H1 (cell line): ENCODE measurements at regions not wholly inside any gene's neighbourhood (a gene's known extent, or its start where the extent isn't known, plus 50 kb on each side); places are given as distances from the start of the nearest gene placed in this dataset.

Experiments
- CTCF ChIA-PET: fragments of 300-600 bp; sonication (Branson Sonifier 250); formaldehyde crosslinking; loops from one replicate; lab custom pipeline; 2021; ENCODE audit not compliant: partially characterized antibody; lab: Charles Lee
- POLR2A ChIA-PET: fragments of 300-600 bp; sonication (Branson Sonifier 250); formaldehyde crosslinking; loops from one replicate; lab custom pipeline; 2021; ENCODE audit warnings: inconsistent platforms; ENCODE audit not compliant: partially characterized antibody; lab: Charles Lee
- DNase-seq, 2 experiments: peaks; one replicate each; pipeline versions ENCODE4 v3.0.0 to v3.0.0-alpha.2; 2010 to 2022; ENCODE audit warnings: low spot score in 2 of 2, low read depth in 1 of 2, mixed read lengths in 1 of 2
- FAIRE-seq: peaks from 2 replicates; lab custom pipeline; 2011; peaks lifted over from hg19 to GRCh38; lab: Jason Lieb, UNC
- H2AFZ ChIP-seq: 2 replicates; pipeline ENCODE4 v1.8.1; 2012; ENCODE audit warnings: low read length, inconsistent platforms
- H2AK5ac ChIP-seq: 2 replicates; pipeline ENCODE4 v1.6.1; 2013; ENCODE audit warnings: low read depth, low read length
- H2BK120ac ChIP-seq: replicated peaks from 2 replicates; pipeline ENCODE3; 2013; ENCODE audit warnings: low read depth, low read length, inconsistent platforms
- H2BK12ac ChIP-seq: 2 replicates; pipeline ENCODE4 v1.6.1; 2013; ENCODE audit warnings: low read depth, low read length
- H2BK15ac ChIP-seq: 2 replicates; pipeline ENCODE4 v1.6.1; 2013; ENCODE audit warnings: low read length
- H2BK20ac ChIP-seq: 2 replicates; pipeline ENCODE4 v1.6.1; 2013; ENCODE audit warnings: low read length
- H2BK5ac ChIP-seq: 2 replicates; pipeline ENCODE4 v1.6.1; 2013; ENCODE audit warnings: low read depth, low read length
- H3K14ac ChIP-seq: 2 replicates; pipeline ENCODE4 v1.6.1; 2013; ENCODE audit warnings: inconsistent platforms; ENCODE audit not compliant: insufficient read length
- H3K18ac ChIP-seq: 2 replicates; pipeline ENCODE4 v1.6.1; 2013; ENCODE audit warnings: low read length; ENCODE audit errors: extremely low read depth
- H3K23ac ChIP-seq: 2 replicates; pipeline ENCODE4 v1.6.1; 2013; ENCODE audit warnings: inconsistent platforms; ENCODE audit not compliant: insufficient read length
- H3K23me2 ChIP-seq: 2 replicates; pipeline ENCODE4 v1.6.1; 2013; ENCODE audit warnings: low read depth, low read length
- H3K27ac ChIP-seq: 2 replicates; pipeline ENCODE4 v1.6.1; 2011; ENCODE audit warnings: low read depth, low read length, inconsistent platforms
- H3K27me3 ChIP-seq, 4 experiments: replicated peaks in 1 of 4; 1 replicate in 1 of 4; 2 replicates in 3 of 4; pipeline versions ENCODE4 v1.6.1 to v1.8.1; 2011 to 2013; ENCODE audit warnings: low read length in 3 of 4, mild to moderate bottlenecking in 3 of 4, inconsistent platforms in 2 of 4, mixed read lengths in 2 of 4, moderate library complexity in 1 of 4; ENCODE audit not compliant: control insufficient read depth in 3 of 4, insufficient read depth in 3 of 4; ENCODE audit errors: extremely low read depth in 1 of 4
- H3K36me3 ChIP-seq, 4 experiments: 2 replicates each; pipeline versions ENCODE4 v1.6.1 to v1.8.1; 2011 to 2013; ENCODE audit warnings: mild to moderate bottlenecking in 4 of 4, low read length in 3 of 4, moderate library complexity in 2 of 4, control low read depth in 1 of 4, inconsistent platforms in 1 of 4; ENCODE audit not compliant: insufficient read depth in 4 of 4, control insufficient read depth in 2 of 4
- H3K4ac ChIP-seq: replicated peaks from 2 replicates; pipeline ENCODE3; 2013; ENCODE audit warnings: low read length, low read depth, mixed read lengths, inconsistent platforms; ENCODE audit not compliant: insufficient read length
- H3K4me1 ChIP-seq, 4 experiments: replicated peaks in 1 of 4; 1 replicate in 1 of 4; 2 replicates in 3 of 4; pipeline versions ENCODE4 v1.6.1 to v1.8.1; 2011 to 2013; ENCODE audit warnings: low read length in 3 of 4, inconsistent platforms in 2 of 4, mixed read lengths in 1 of 4; ENCODE audit not compliant: insufficient read depth in 4 of 4, control insufficient read depth in 3 of 4
- H3K4me2 ChIP-seq, 2 experiments: 2 replicates each; pipeline versions ENCODE4 v1.6.1 to v1.8.1; 2011 to 2013; ENCODE audit warnings: low read depth in 2 of 2, low read length in 2 of 2, control low read depth in 1 of 2, inconsistent platforms in 1 of 2, mild to moderate bottlenecking in 1 of 2; ENCODE audit not compliant: insufficient read depth in 1 of 2
- H3K4me3 ChIP-seq, 4 experiments: fragments of 200-600, 300-600 bp in 1 of 4; sonication (generic), shearing (Covaris generic), sonication (Bioruptor Twin) in 1 of 4; 2 replicates each; pipeline versions ENCODE4 v1.5.1 to v1.8.1; 2011 to 2016; ENCODE audit warnings: low read length in 4 of 4, low read depth in 3 of 4, control low read depth in 2 of 4, inconsistent platforms in 2 of 4, mild to moderate bottlenecking in 2 of 4, mixed read lengths in 1 of 4, moderate library complexity in 1 of 4; ENCODE audit not compliant: insufficient read depth in 2 of 4; ENCODE audit errors: extremely low read depth in 1 of 4
- H3K56ac ChIP-seq: replicated peaks from 2 replicates; pipeline ENCODE3; 2013; ENCODE audit warnings: low read depth, mild to moderate bottlenecking, mixed read lengths, low read length, inconsistent platforms; ENCODE audit not compliant: insufficient read length
- H3K79me1 ChIP-seq: 2 replicates; pipeline ENCODE4 v1.6.1; 2013; ENCODE audit warnings: low read depth, low read length, control low read depth
- H3K79me2 ChIP-seq, 2 experiments: 2 replicates each; pipeline versions ENCODE4 v1.6.1 to v1.8.1; 2012 to 2013; ENCODE audit warnings: low read length in 2 of 2, mild to moderate bottlenecking in 2 of 2, inconsistent platforms in 1 of 2; ENCODE audit not compliant: insufficient read depth in 2 of 2, control insufficient read depth in 1 of 2
- H3K9ac ChIP-seq, 4 experiments: replicated peaks in 1 of 4; 1 replicate in 1 of 4; 2 replicates in 3 of 4; pipeline versions ENCODE4 v1.6.1 to v1.8.1; 2011 to 2013; ENCODE audit warnings: low read depth in 3 of 4, low read length in 3 of 4, control low read depth in 2 of 4, mild to moderate bottlenecking in 2 of 4, moderate library complexity in 2 of 4, inconsistent platforms in 1 of 4; ENCODE audit errors: extremely low read depth in 1 of 4
- H3K9me3 ChIP-seq, 2 experiments: 2 replicates each; pipeline versions ENCODE4 v1.6.1 to v1.8.1; 2012 to 2013; ENCODE audit warnings: mild to moderate bottlenecking in 2 of 2, moderate library complexity in 2 of 2, control low read depth in 1 of 2, inconsistent platforms in 1 of 2, low read depth in 1 of 2, low read length in 1 of 2, mixed read lengths in 1 of 2; ENCODE audit not compliant: insufficient read depth in 2 of 2
- H4K20me1 ChIP-seq, 2 experiments: replicated peaks in 1 of 2; 2 replicates each; pipeline versions ENCODE3 to v1.8.1; 2011 to 2013; ENCODE audit warnings: inconsistent platforms in 2 of 2, low read length in 2 of 2, mild to moderate bottlenecking in 1 of 2; ENCODE audit not compliant: insufficient read depth in 2 of 2, control insufficient read depth in 1 of 2
- H4K5ac ChIP-seq: 2 replicates; pipeline ENCODE4 v1.6.1; 2013; ENCODE audit warnings: low read length, low read depth, mixed read lengths, inconsistent platforms; ENCODE audit not compliant: insufficient read length
- H4K8ac ChIP-seq: 2 replicates; pipeline ENCODE4 v1.8.0; 2013; ENCODE audit warnings: mild to moderate bottlenecking, moderate library complexity, low read length, inconsistent platforms; ENCODE audit not compliant: insufficient read depth; ENCODE audit errors: extremely low read depth
- H4K91ac ChIP-seq: replicated peaks from 2 replicates; pipeline ENCODE3; 2013; ENCODE audit warnings: low read length, mixed read lengths, inconsistent platforms; ENCODE audit not compliant: insufficient read length
- CEBPB ChIP-seq: IDR thresholded peaks from 2 replicates; pipeline ENCODE4 v1.6.1; 2012; ENCODE audit warnings: low read depth, low read length
- HDAC2 ChIP-seq, 2 experiments: fragments of 300-600 bp in 1 of 2; sonication (generic) in 1 of 2; IDR thresholded peaks; 2 replicates each; pipeline ENCODE4 v1.6.1; 2011 to 2012; ENCODE audit warnings: low read depth in 2 of 2, low read length in 2 of 2, mild to moderate bottlenecking in 2 of 2, moderate library complexity in 2 of 2, borderline replicate concordance in 1 of 2, inconsistent platforms in 1 of 2
- POLR2A ChIP-seq, 2 experiments: IDR thresholded peaks; 1 replicate in 1 of 2; 2 replicates in 1 of 2; pipeline ENCODE4 v1.6.1; 2011; ENCODE audit warnings: low read depth in 2 of 2, low read length in 2 of 2, mild to moderate bottlenecking in 2 of 2; ENCODE audit errors: control extremely low read depth in 1 of 2
- RXRA ChIP-seq: IDR thresholded peaks from 2 replicates; pipeline ENCODE4 v1.6.1; 2011; ENCODE audit warnings: low read depth, mild to moderate bottlenecking, low read length, moderate library complexity; ENCODE audit not compliant: insufficient read depth
- WGBS, 2 experiments: shearing (Covaris generic) in 1 of 2; methylation state at CpG; one replicate each; pipeline versions ENCODE4 v1.1.6 to v1.1.7; 2013 to 2015; ENCODE audit warnings: low lambda C conversion rate in 2 of 2, mixed read lengths in 2 of 2, inconsistent platforms in 1 of 2, low coverage in 1 of 2, missing lambda C conversion rate in 1 of 2; ENCODE audit not compliant: insufficient replicate concordance in 2 of 2, insufficient coverage in 1 of 2, insufficient read length in 1 of 2; ENCODE audit errors: extremely low coverage in 1 of 2, missing lambda C conversion rate in 1 of 2; 5-methylcytosine and 5-hydroxymethylcytosine counted together
- TF ChIP-seq, protein P1 (sequence below), 3 experiments: IDR thresholded peaks; 1 replicate in 2 of 3; 2 replicates in 1 of 3; pipeline versions ENCODE4 v1.5.1 to v1.6.1; 2011; ENCODE audit warnings: low read length in 3 of 3, mild to moderate bottlenecking in 3 of 3, inconsistent platforms in 2 of 3, low read depth in 1 of 3, moderate library complexity in 1 of 3; ENCODE audit not compliant: insufficient read depth in 1 of 3; ENCODE audit errors: control extremely low read depth in 1 of 3

DNA sequence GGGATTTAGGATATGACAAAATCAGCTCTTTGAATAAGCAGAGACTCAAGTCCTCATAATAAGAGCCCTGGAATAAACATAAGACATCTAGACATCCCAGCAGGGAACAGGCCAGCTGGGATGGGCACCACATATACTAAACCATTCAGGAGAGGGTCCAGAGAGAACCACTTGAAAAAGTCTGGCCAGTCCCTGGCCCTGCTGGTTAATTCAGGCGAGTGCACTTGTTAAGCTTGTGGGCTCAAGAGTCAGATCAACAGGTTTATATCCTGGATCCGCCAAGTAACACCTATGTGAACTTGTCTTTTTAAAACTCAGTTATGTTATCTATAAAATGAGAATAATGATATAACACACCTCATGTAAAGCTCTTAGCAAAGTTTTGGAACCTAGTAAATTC is 63.3 kb downstream of the CAVIN4 start:
- no peaks in the 10 kb centered on the region for H3K9me3 ChIP-seq
- H3K56ac ChIP-seq: no peak overlapping the region
- ChIA-PET CTCF (interaction anchor here (0.8 to 6.4 kb wide), 9 partner anchors 12 to 670 kb away, joined by 3 to 49 read pairs (median 4); no protein-coding TSS in a partner anchor), POLR2A (no interaction called here)
- H3K9ac ChIP-seq: no peak overlapping the region
- H3K23ac ChIP-seq: no peak overlapping the region
- H2AK5ac ChIP-seq: no peak overlapping the region
- no peak overlapping the region for H2BK12ac ChIP-seq
- H3K27me3 ChIP-seq: no peaks in the 10 kb centered on the region
- no peak overlapping the region for H3K18ac ChIP-seq
- H3K23me2 ChIP-seq: peaks cover 1% of the 10 kb centered on the region; the same call in 1 of the 2 replicates
- TF ChIP-seq RXRA (no peak), HDAC2 (IDR thresholded peaks at IDR 0.05; ENCODE audit: borderline replicate concordance in 1 of 2, low read depth in 2 of 2, low read length in 2 of 2) (no peak), POLR2A (IDR thresholded peaks at IDR 0.05; ENCODE audit: control extremely low read depth in 1 of 2, low read depth in 2 of 2, low read length in 2 of 2) (no peak), CEBPB (no peak)
- TF ChIP-seq, protein P1, sequence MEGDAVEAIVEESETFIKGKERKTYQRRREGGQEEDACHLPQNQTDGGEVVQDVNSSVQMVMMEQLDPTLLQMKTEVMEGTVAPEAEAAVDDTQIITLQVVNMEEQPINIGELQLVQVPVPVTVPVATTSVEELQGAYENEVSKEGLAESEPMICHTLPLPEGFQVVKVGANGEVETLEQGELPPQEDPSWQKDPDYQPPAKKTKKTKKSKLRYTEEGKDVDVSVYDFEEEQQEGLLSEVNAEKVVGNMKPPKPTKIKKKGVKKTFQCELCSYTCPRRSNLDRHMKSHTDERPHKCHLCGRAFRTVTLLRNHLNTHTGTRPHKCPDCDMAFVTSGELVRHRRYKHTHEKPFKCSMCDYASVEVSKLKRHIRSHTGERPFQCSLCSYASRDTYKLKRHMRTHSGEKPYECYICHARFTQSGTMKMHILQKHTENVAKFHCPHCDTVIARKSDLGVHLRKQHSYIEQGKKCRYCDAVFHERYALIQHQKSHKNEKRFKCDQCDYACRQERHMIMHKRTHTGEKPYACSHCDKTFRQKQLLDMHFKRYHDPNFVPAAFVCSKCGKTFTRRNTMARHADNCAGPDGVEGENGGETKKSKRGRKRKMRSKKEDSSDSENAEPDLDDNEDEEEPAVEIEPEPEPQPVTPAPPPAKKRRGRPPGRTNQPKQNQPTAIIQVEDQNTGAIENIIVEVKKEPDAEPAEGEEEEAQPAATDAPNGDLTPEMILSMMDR (IDR thresholded peaks at IDR 0.05; ENCODE audit: control extremely low read depth in 1 of 3, insufficient read depth in 1 of 3, low read depth in 1 of 3, low read length in 3 of 3): peak in 1 of 3 experiments; percentile 25; a peak in 1 of 4 replicates
- no peaks in the 10 kb centered on the region for H4K20me1 ChIP-seq
- no peak overlapping the region for H3K27ac ChIP-seq
- H3K4me2 ChIP-seq: no peak overlapping the region
- no peak overlapping the region for H3K4me3 ChIP-seq
- H4K8ac ChIP-seq: no peak overlapping the region
- WGBS, 2 experiments: 85% methylated on average over 2 of the region's 2 CpGs; no CpG with 5 or more reads in 1 of the 2 experiments
- no peak overlapping the region for H2BK15ac ChIP-seq
- peaks cover 3 to 18% (median 8%) of the 10 kb centered on the region in 4 experiments for H3K4me1 ChIP-seq
- H4K91ac ChIP-seq: no peak overlapping the region
- H2BK5ac ChIP-seq: no peak overlapping the region
- no peak overlapping the region for H2BK120ac ChIP-seq
- no peaks in the 10 kb centered on the region for H3K36me3 ChIP-seq
- DNase-seq (no peak), FAIRE-seq (no peak)
- H4K5ac ChIP-seq: no peak overlapping the region
- H2BK20ac ChIP-seq: no peak overlapping the region
- H3K79me2 ChIP-seq: no peaks in the 10 kb centered on the region
- H3K14ac ChIP-seq: no peak overlapping the region
- H3K4ac ChIP-seq: no peak overlapping the region
- no peaks in the 10 kb centered on the region for H3K79me1 ChIP-seq
- H2AFZ ChIP-seq: no peak overlapping the region
